ENCODE measurements at regions not wholly inside any gene's neighbourhood (a gene's known extent, or its start where the extent isn't known, plus 50 kb on each side); places are given as distances from the start of the nearest gene placed in this dataset.
"Not testable (repeated sequence)": the region's sequence is repeated elsewhere in the genome, so short reads cannot be mapped to it uniquely, and the experiment has no call there.

DNA sequence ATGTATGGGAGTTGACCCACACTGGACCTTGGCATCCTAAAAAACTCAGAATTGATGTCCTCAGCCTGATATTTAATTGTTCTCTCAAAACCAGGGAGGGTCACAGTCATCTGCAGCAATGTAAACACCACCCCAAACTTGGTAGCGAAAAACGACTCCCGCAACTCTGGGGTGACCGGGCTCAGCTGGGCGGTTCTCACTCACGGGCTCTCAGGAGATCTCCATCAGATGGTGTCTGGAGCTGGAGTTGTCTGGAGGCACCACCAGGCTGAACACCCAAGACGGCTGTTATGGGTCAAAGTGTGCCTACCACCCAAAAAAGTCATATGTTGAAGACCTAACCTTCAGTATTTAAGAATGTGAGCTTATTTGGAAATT lies 50.9 kb upstream of the NXT1 start:
- DNase-seq: no peak

DNA sequence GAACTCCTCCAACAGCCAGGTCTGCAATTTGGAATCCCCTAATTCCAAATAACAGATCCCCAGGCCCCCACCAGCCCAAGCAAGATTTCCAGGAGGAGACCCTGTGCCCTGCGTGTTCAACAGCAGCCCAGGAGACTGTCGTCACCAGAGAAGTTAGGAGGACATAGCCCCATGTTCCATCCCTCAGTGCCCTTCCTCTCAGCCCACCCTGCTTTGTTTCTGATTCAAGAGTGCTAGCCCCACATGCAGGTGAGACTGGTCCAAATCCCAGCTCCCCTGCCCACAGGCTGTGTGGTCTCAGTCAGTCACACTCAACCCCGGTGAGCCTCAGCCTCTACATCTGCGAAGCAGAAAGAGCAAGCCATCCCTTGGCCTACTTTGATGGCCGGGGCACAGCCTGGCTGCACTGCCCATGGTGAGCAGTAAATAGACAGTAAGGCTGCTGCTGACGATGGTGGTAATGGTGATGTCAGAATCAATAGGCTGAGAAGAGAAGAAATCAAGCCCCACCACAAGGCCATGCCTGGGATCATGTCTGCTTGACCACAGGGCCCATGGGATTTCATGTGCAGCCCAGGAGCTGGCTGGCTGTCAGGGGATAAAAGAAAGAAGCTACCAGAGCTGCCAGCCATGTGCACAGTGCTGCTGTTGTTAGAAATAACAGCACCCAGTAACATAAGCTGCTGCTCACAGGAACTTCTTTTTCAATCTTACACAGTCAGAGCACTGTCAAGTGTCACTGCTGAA lies 51.5 kb upstream of the NXT1 start:
- DNase-seq: no peak

DNA sequence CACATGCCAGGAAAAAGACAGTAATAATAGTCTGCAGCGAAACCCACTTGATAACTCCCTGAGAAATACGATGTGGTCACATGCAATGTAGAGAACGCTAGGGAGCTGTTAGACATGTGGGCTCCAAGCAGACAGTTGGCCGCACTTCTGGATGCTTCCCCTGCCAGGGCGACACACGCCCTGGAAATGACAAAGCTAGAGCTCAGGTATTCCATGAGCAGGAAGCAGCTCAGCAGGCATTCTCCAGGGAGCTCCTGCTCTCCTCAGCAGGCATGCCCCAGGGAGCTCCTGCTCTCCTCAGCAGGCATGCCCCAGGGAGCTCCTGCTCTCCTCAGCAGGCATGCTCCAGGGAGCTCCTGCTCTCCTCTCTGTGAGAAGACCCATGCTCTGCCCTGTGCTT lies 52.4 kb upstream of the NXT1 start:
- no peak for DNase-seq

DNA sequence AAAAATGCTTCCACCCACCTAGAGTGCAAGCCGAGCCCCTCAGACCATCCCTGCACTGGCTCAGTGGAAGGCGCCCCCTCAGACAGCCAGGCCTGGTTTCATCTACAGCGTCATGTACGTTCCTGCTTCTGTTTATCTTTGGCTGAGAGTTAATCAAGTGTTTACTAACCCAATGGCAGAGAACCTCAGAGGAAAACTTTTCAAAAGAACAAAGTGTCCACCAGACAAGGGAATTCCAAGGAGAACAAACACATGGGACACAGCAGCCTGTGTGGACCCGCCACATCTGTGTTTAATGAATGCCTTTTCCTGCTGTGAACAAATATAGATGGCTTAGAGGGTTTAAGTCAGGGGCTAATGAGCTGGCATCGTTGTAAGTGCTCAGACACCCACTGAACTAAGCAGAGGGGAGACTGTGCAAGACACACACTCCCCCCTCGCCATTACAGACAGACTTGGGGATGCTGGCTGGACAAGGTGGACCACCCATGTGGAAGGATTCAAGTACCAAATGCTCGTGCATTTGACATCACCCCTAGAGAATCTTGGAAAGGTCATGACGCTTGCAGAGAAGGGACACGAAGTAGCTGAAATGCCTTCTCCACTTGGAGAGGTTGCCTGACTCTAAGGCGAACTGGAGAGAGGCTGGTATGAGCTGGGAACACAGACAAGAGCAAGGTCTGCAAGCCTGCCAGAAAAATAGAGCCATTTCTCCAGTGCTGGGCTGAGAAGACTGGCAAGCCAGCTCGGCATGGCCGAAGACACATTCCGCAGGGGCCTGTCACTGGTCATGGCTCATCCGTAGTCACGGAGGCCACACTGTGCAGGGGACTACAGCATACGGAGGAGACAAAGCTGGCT lies 53.5 kb upstream of the NXT1 start:
- no peak for DNase-seq

DNA sequence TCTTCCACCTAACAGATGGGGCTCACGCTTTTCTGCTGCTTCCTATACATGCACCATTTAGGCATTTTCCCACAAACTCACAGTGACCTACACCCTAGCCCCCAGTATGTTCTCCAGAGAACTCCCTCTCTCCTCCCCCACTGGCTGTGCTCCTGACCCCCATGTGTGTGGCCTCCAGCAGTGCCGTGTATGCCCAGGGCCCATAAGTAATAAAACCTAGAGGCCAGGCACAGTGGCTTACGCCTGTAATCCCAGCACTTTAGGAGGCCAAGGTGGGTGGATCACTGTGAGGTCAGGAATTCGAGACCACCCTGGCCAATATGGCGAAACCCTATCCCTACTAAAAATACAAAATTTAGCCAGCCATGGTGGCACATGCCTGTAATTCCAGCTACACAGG lies 54.7 kb upstream of the NXT1 start:
- DNase-seq: no peak

DNA sequence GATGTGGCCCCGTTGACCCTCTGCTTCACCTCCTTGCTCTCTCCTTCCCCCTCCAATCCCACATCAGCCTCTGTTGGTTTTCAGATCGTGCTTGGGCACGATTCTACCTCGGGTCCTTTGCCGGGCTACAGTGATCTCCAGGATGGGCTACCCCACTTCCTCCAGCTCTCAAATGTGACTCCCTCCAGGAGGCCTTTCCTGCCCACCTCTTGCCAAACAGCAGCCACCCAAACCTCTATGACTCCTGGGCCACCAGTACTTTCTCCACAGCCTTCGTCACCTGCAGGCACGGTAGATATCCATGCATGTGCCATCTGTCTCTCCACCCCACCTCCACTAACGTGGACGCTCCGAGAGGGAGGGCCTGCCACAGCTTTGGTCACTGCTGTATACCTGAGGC lies 55.9 kb upstream of the NXT1 start:
- DNase-seq: no peak

DNA sequence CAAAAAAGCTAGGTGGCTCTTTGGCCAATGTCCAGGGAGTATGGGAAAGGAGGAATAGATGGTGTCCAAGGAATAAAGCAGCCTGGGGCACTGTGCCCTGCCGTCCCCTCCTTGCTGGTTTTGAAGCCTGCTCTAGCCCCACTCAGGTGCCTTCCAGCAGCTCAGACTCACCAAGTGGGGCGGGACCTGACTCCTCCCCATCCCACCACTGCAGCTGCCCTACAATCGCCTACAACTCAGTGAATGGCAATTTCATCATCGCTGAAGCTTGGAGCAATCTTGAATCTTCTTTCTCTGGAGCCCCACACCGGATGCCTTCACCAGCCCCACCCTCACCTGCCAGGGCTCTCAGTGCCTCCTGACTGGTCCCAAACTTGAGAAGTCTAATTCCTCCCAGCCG lies 56.4 kb upstream of the NXT1 start:
- DNase-seq: no peak

DNA sequence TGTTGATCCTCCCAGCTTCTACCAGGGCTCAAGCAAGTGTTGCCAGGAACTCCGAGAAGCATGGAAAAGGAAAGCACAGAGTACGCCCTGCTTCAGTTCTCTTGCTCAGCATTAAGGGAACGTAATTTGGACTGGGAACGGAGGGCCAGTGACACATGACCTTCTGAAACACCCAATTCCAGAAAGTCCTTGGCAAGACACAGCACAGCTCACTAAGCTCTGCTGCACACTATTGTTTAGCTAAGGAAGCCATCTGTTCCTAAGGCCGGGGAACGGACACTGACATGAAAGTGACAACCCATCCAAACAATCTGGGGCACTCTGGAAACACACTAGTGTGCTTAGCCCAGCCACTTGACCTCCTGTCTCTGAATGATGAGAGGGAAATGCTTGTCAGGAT lies 56.9 kb upstream of the NXT1 start:
- DNase-seq: no peak

DNA sequence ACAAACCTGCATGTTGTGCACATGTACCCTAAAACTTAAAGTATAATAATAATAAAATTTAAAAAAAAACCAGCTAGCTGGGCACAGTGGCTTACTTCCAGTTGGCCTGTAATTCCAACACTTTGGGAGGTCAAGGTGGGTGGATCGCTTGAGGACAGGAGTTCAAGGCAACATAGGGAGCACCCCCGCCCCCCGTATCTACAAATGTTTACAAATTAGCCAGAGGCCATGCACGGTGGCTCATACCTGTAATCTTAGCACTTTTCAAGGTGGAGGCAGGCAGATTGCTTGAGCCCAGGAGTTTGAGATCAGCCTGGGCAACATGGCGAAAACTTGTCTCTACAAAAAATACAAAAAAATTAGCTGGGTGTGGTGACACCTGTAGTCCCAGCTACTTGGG lies 58.3 kb upstream of the NXT1 start:
- DNase-seq: not testable (repeated sequence)

DNA sequence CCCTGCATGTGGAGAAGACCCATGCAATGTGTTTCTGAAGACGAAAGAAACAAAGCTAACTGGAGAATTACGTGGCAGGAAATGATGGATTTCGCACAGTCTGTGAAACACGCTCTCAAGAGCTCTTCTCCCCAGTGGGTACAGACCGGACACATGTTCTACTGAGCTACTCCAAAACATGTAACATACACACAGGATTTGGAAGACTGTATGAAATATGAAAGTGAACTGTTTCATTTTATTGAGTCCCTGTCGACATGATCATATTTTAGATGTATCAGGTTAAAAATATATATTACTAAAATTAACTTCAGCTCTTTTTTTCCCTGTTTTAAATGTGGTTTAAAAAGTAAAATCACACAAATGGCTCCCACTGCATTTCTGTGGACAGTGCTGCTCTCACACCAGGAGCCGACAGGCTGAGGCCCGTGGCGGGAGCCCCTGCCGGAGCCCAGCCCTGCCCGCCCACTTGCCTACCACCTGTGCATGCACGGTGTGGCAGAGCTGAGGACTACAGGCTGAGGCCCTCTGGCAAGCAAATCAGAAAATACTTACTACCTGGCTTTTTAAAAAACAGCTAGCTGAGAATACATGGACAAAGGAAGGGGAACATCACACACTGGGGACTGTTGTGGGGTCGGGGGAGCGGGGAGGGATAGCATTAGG lies 58.9 kb upstream of the NXT1 start:
- DNase-seq: no peak

DNA sequence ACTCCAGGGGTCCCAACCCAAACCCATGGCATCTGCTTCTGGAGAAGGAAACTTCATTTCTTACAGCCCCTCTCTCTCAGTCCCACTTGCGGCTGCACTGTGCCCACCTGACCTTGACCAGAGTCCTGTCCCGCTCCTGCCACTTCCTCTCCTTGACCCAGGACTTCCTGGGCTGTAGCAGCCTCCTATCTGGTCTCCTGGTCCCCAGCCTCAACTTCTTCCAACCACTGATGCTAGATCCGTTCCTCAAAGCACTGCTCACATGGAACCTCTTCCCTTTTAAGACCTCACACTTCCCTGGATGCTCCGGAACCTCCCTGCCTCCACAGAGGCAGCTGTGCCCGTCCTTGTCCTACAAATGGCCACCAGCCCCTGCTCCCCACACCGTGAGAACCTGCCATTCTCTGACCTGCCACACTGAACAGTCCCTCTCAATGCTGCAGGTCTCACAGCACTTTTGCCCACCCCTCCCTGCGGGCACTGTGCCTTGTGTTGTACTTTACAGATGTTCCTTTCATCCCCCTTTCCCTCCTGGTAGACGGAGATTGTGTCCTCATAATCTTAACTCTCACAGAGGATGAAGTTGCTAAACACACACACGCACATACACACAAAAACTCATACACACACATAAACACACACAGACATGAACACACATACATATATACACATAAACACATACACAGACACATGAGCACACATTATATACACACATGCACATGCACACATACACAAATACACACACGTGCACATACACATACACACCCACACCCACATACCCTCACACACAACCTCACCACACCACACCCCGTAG lies 59.6 kb upstream of the NXT1 start:
- no peak for DNase-seq

DNA sequence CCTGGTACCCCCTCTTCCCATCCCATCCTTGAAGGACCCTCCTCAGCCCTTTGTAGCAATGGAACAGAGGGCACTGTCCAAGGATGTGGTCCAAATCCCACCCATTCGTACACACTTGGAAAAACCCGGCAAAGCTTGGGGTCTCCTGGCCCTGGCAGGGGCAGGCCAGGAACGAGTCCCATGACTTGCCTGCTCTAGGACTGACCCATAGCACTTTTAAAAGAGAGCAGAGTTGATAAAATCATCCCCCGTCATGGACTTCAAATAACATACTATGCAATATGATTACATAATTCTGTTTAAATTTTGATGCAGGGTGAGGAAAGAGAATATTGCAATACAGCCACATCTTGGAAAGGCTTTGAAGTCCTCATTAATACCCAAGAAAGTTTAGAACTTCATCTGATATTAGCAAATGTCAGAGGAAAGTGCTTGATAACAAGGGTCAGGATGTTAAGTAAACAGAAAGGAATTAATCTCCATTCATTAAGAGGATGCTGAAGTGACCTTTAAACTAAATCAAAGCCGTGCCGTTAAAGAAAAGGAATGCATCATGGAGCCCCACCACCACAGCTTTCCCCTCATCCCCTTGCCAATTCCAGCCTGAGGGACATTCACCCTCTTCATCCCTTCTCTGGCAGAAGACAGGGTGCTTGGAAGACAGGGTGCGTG lies 60.7 kb upstream of the NXT1 start:
- DNase-seq: no peak

DNA sequence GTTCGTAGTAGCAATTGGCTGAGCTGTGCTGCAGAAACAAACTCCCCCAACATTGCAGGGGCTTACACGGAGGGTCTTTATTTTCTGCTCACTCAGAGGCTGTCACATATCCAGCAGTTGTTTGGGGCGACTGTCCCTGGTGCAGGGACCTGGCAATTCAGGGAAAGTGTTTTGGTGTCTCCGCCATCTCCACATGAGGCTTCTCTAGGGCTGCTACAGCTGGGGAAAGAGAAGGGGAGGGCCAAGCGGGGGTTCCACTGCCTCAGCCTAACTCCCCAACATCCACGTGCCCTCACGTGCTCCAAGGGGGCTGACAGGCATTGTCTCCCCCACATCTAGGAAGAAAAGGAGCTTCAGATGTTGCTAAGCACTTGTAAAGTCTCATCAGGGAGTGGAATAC lies 61.3 kb upstream of the NXT1 start:
- DNase-seq: no peak

DNA sequence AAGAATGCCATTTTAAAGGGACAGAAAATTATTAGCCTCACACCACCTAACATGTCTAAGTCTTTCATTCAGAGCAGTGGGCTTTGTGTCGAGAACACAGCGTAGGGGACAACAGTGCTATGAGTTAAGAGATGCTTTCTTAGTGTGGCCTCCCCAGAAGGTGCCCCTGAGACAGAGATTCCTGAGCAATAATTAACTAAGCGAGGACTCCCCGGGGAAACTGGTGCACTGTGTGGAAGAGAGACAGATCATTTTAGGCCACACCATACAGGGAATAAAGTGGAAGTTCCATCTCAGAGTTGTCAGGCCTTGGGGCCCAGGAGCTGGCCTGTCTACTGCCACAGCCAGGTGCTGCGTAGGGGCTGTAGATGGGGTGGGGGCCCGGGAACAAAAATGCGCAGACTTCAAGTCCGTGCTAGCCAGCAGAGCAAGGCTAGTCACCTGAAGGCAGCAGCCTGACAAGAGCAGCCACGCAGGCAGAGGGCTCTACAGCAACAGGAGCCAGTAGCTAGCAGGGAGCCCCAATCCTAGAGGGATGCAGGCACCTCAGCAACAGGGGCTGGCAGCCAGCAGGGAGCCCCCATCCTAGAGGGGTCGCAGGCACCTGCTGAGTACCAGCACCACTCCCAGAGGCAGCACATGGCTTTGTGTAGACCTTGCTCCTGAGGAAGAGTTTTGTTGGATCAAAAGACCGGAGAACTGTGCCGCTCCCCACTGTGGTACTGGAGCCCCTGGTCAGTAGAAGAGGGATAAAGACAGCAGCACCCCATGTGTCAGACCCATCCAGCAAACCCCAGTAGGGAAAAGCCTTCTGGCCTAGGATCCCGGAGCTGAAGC lies 63.0 kb upstream of the NXT1 start:
- no peak for DNase-seq

DNA sequence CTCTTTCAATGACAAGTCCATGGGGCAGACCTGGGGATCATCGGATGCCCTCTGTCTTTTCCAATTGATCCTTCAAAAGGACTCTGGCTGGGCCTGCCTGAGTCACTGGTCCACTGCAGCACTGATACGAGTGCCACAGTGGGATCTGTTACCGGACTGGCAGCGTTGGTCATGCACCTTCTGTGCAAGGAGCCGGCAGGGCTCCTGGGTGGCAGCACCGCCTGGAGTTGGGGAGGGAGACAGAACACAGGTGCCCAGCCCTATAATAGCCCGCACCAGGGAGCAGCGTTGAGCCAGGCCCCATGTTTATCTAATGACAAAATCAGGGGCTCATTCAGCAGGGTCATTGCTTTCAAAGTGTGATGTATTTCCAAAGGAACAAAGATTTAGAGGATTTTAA lies 64.2 kb upstream of the NXT1 start:
- DNase-seq: no peak

DNA sequence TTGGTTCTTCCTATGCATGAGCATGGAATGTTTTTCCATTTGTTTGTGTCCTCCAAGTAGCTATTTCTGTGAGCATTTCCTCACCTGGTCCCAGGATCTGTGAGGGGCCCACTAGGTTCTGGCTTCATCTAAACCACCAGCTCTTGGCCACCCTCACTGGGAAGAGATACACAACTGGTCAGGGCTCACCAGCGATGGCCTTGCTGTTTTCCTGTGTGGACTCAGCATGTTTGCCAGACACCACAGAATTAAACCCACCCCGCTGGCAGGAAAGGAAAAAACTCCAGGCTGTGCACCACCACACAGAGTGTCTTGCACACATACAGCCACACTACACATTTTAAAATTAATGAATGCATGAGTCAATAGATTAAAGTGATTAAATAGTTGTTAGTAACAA lies 65.1 kb upstream of the NXT1 start:
- no peak for DNase-seq

DNA sequence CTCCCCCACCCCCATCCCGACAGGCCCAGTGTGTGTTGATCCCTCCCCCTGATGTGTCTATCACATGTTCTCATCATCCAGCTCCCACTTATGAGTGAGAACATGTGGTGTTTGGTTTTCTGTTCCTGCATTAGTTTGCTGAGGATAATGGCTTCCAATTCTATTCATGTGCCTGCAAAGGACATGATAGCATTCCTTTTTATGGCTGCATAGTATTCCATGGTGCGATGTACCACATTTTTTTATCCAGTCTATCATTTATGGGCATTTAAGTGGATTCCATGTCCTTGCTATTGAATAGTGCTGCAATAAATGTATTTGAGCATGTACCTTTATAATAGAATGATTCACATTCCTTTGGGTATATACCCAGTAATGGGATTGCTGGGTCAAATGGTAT lies 66.6 kb upstream of the NXT1 start:
- no peak for DNase-seq

DNA sequence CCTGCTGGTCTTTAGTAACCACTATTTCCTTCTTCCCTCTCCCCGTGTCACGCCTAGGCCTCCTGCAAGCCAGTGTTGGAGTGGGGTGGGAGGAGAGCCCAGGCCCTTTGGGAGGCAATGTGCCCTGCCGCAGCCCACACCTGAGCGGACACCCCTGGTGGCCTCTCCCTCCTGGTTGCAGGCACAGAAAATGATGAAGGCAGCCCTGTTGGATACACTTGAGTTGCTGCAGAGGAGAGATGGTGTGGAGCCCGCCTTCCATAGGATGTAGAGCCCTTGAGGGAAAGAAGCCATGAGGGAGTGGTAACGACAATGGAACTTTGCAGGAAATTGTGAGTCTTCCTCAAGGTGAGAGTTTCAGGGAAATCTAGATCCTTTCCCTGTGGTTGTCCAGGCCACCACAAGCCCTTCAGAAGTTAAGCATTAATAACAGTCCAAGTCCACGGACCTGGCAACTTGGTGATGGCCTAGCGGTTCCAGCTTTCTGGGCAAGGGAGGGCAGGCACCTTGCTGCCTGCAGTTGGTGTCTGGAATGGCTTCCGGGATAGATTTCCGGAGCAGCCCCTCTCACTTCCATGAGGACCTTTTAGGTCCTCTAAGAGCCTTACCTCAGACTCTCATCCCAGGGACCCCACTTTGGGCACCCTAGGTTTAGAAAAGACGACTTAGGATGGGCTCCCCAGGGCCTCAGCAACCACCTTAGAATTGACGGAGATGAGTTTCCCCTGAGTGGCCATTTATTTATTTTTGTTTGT lies 67.3 kb upstream of the NXT1 start:
- DNase-seq: no peak

DNA sequence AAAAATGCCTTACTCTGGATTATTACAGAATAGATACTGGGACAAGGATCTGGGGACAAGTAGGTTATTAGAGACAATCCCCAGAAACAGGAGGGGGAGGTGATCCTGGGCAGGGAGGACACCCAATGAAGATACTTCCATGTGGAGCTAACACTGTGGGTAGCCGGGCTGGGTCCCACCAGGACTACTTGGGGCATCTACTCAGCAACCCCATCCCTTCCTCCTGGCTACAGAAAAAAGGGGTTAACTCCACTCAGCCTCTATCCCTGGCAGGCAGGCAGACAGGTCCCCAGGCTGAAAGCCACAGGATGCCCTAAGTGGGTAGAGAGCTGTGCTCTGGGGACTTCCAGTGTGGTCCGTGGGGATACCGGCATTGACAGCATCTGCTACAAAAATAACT lies 68.0 kb upstream of the NXT1 start:
- DNase-seq: no peak

DNA sequence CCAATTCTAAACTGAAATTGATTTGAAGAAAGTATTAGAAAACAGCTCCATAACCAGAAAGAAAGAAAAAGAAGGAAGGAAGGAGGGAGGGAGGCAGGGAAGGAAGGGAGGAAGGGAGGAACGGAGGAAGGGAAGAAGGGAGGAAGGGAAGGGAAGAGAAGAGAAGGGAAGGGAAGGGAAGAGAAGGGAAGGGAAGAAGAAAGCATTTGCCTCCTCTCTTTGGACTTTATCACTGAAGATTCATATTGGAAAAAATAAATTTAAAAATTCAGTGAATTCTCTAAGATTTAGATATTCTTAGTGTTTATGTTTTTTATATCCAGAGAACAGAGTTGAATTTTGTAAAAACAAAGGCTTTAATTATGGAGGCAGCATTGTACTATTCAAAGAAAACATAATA lies 68.5 kb upstream of the NXT1 start:
- DNase-seq: no peak

DNA sequence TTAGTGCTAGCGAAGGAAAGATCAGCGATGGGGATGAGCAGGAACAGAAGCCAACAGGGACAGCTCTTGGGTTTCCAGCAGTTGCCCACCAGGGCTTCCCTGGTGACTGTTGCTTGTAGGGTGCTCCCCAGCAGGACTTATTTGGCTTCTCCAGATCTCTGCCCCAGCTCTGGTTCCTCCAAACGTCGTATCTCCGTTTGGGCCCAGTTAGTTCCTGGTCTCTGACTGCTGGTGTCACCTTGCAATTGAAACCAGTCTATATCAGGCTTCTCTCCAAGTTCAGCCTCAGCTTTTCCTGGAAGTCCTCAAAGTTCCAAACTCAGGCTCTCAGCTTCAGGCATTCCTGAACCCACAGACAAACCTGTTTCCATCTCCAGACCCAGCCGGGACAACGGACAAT lies 70.8 kb upstream of the NXT1 start:
- no peak for DNase-seq
